ENCODE measurements at regions not wholly inside any gene's neighbourhood (a gene's known extent, or its start where the extent isn't known, plus 50 kb on each side); places are given as distances from the start of the nearest gene placed in this dataset.
A peak's percentile ranks its signal among the peaks of the same experiment; 100 is the strongest.
"Not testable (repeated sequence)": the region's sequence is repeated elsewhere in the genome, so short reads cannot be mapped to it uniquely, and the experiment has no call there.

DNA sequence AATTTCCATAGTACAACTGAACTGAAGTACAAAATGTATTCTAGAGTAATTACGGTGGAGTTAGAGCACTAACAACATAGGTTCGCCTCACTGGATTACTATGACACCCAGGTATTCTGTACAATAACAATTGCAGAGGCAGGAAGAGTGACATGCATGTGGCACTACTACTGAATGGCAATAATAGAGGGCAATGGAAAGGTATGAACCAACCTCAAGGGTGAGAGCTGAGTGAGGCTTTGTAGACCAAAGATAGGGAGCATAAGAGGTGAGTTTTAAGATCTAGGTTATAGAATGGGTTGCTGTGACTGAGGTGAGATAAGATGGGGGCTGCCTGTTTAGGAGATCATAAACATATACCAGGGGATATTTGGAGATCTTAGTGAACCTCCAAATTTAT lies 343.1 kb downstream of the PCNX1 start:
- H3K27me3 Mint-ChIP-seq (ENCODE audit: low read depth), result peaks cover 7% of the 10 kb centered on the region
- peaks cover 25% of the 10 kb centered on the region for H3K9me3 Mint-ChIP-seq
- H3K27ac Mint-ChIP-seq, result no peak overlapping the region
- H3K4me1 Mint-ChIP-seq, result no peaks in the 10 kb centered on the region
- H3K36me3 Mint-ChIP-seq (ENCODE audit: low read depth), result peaks cover 3% of the 10 kb centered on the region
- H3K4me3 Mint-ChIP-seq, result no peak overlapping the region
- TF ChIP-seq, protein P1, sequence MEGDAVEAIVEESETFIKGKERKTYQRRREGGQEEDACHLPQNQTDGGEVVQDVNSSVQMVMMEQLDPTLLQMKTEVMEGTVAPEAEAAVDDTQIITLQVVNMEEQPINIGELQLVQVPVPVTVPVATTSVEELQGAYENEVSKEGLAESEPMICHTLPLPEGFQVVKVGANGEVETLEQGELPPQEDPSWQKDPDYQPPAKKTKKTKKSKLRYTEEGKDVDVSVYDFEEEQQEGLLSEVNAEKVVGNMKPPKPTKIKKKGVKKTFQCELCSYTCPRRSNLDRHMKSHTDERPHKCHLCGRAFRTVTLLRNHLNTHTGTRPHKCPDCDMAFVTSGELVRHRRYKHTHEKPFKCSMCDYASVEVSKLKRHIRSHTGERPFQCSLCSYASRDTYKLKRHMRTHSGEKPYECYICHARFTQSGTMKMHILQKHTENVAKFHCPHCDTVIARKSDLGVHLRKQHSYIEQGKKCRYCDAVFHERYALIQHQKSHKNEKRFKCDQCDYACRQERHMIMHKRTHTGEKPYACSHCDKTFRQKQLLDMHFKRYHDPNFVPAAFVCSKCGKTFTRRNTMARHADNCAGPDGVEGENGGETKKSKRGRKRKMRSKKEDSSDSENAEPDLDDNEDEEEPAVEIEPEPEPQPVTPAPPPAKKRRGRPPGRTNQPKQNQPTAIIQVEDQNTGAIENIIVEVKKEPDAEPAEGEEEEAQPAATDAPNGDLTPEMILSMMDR (IDR thresholded peaks at IDR 0.05; ENCODE audit: unreplicated experiment in 3 of 3), result no peak

GRCh38 chr14:71250791-71251190 lies 343.5 kb downstream of the PCNX1 start:
- Mint-ChIP-seq H3K9me3 (peaks cover 26% of the 10 kb centered on the region), H3K4me3 (no peak overlapping the region), H3K4me1 (no peaks in the 10 kb centered on the region), H3K27ac (no peak overlapping the region), H3K27me3 (ENCODE audit: low read depth) (peaks cover 7% of the 10 kb centered on the region), H3K36me3 (ENCODE audit: low read depth) (peaks cover 3% of the 10 kb centered on the region)
- TF ChIP-seq, protein P1 (IDR thresholded peaks at IDR 0.05; ENCODE audit: unreplicated experiment in 3 of 3), result no peak

- H3K36me3 Mint-ChIP-seq (ENCODE audit: low read depth); H3K4me1 Mint-ChIP-seq; H3K27me3 Mint-ChIP-seq (ENCODE audit: low read depth); H3K4me3 Mint-ChIP-seq; H3K27ac Mint-ChIP-seq: not testable (repeated sequence)
- H3K9me3 Mint-ChIP-seq, result peaks cover 34% of the 10 kb centered on the region
Measured at GRCh38 chr14:71254091-71254719, 346.9 kb downstream of the PCNX1 start.

DNA sequence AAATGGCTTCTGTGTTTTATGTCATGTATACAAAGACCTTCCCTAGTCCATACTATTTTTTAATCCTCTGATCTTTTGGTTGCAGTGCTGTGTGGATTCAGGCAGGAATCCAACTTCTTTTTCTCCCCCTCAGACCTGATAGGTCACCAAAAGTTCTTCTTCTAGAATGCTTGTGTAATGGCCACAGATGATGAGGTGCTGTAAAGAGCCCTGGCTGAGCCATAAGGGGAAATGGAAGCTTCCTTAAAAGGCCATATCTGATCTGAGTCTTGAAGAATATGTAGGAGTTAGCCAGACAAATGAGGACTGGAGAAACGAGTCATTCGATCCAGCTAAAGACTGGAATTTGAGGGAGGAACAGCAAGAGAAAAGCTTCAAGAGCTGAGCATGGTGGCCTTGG lies 353.9 kb downstream of the PCNX1 start:
- Mint-ChIP-seq H3K36me3 (ENCODE audit: low read depth) (no peaks in the 10 kb centered on the region), H3K27ac (peak overlapping the region; percentile 66 to 82 (median 81)), H3K4me3 (peak overlapping the region in 1 of 3 experiments; percentile 24), H3K9me3 (peaks cover 52% of the 10 kb centered on the region), H3K4me1 (peaks cover 14% of the 10 kb centered on the region), H3K27me3 (ENCODE audit: low read depth) (no peaks in the 10 kb centered on the region)
- TF ChIP-seq, protein P1 (IDR thresholded peaks at IDR 0.05; ENCODE audit: unreplicated experiment in 3 of 3), result no peak

- Mint-ChIP-seq H3K4me3 (no peak overlapping the region), H3K27ac (peak overlapping the region in 2 of 3 experiments; percentile 25 to 45)
Measured at GRCh38 chr14:71262441-71262840, 355.2 kb downstream of the PCNX1 start.

GRCh38 chr14:71264260-71264659 lies 357.0 kb downstream of the PCNX1 start:
- Mint-ChIP-seq H3K27me3 (ENCODE audit: low read depth) (no peaks in the 10 kb centered on the region), H3K27ac (no peak overlapping the region), H3K9me3 (peaks cover 44% of the 10 kb centered on the region), H3K4me1 (peaks cover 14% of the 10 kb centered on the region), H3K36me3 (ENCODE audit: low read depth) (no peaks in the 10 kb centered on the region), H3K4me3 (no peak overlapping the region)
- TF ChIP-seq, protein P1 (IDR thresholded peaks at IDR 0.05; ENCODE audit: unreplicated experiment in 3 of 3), result no peak

More at GRCh38 chr14:71262441-71262840, 355.2 kb downstream of the PCNX1 start:
- peaks cover 14% of the 10 kb centered on the region for H3K4me1 Mint-ChIP-seq
- no peaks in the 10 kb centered on the region for H3K27me3 Mint-ChIP-seq (ENCODE audit: low read depth)
- TF ChIP-seq, protein P1 (IDR thresholded peaks at IDR 0.05; ENCODE audit: unreplicated experiment in 3 of 3), result no peak
- H3K9me3 Mint-ChIP-seq, result peaks cover 49% of the 10 kb centered on the region
- H3K36me3 Mint-ChIP-seq (ENCODE audit: low read depth), result no peaks in the 10 kb centered on the region
